ENCODE measurements at regions not wholly inside any gene's neighbourhood (a gene's known extent, or its start where the extent isn't known, plus 50 kb on each side); places are given as distances from the start of the nearest gene placed in this dataset.

- Histone ChIP-seq H3K27me3 (replicated peaks in 2 of 5; ENCODE audit: control insufficient read depth in 4 of 5, insufficient read depth in 5 of 5, low read length in 4 of 5) (peaks cover 0 to 2% (median 0%) of the 10 kb centered on the region in 5 experiments), H3K4me3 (ENCODE audit: control insufficient read depth in 1 of 7, extremely low read depth in 1 of 7, insufficient read depth in 4 of 7, low read depth in 2 of 7, low read length in 6 of 7) (no peak overlapping the region), H3K9me3 (ENCODE audit: control extremely low read depth in 1 of 5, control insufficient read depth in 4 of 5, insufficient read depth in 2 of 5, low read depth in 1 of 5, low read length in 4 of 5) (peaks cover 0 to 3% (median 0%) of the 10 kb centered on the region in 5 experiments), H3K27ac (ENCODE audit: insufficient read depth in 1 of 2, low read depth in 1 of 2, low read length in 2 of 2, poor library complexity in 1 of 2, severe bottlenecking in 2 of 2) (no peak overlapping the region), H3K36me3 (ENCODE audit: control insufficient read depth in 4 of 4, insufficient read depth in 4 of 4, low read length in 3 of 4) (no peaks in the 10 kb centered on the region), H3K4me1 (ENCODE audit: control extremely low read depth in 1 of 4, control insufficient read depth in 4 of 4, insufficient read depth in 4 of 4, low read length in 3 of 4) (no peaks in the 10 kb centered on the region)
- ChIA-PET CTCF (no interaction called here), POLR2A (no interaction called here)
- 100% methylated on average over 1 of the region's 4 CpGs for WGBS (ENCODE audit: insufficient coverage)
- DNase-seq, result no peak
These were observed 51.0 kb upstream of the SNRPB2 start for GRCh38 chr20:16678779-16679178.

DNA sequence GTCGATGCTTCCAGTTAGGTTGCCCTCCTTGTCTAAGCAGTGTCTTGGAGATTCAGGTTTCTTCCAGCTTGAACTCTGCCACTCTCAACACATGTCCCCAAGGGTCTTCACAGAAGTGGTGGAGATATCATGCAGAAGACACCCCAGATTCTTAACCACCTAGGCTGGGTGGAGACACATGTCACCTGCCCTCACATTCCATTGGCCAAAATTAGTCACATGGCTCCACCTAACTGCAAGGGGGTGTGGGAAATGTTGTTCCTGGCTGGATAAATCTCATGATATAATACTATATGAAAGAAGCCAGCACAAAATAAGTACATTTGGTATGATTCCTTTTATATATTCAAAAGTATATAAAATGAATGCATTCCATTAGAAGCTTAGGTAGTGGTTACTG is 52.9 kb upstream of the SNRPB2 start:
- Histone ChIP-seq H3K9me3 (ENCODE audit: control extremely low read depth in 1 of 5, control insufficient read depth in 4 of 5, insufficient read depth in 2 of 5, low read depth in 1 of 5, low read length in 4 of 5) (peaks cover 0 to 3% (median 0%) of the 10 kb centered on the region in 5 experiments), H3K27ac (ENCODE audit: insufficient read depth in 1 of 2, low read depth in 1 of 2, low read length in 2 of 2, poor library complexity in 1 of 2, severe bottlenecking in 2 of 2) (no peak overlapping the region), H3K36me3 (ENCODE audit: control insufficient read depth in 4 of 4, insufficient read depth in 4 of 4, low read length in 3 of 4) (no peaks in the 10 kb centered on the region), H3K4me3 (ENCODE audit: control insufficient read depth in 1 of 7, extremely low read depth in 1 of 7, insufficient read depth in 4 of 7, low read depth in 2 of 7, low read length in 6 of 7) (no peak overlapping the region), H3K4me1 (ENCODE audit: control extremely low read depth in 1 of 4, control insufficient read depth in 4 of 4, insufficient read depth in 4 of 4, low read length in 3 of 4) (no peaks in the 10 kb centered on the region), H3K27me3 (replicated peaks in 2 of 5; ENCODE audit: control insufficient read depth in 4 of 5, insufficient read depth in 5 of 5, low read length in 4 of 5) (peaks cover 0 to 2% (median 0%) of the 10 kb centered on the region in 5 experiments)
- ChIA-PET POLR2A (no interaction called here), CTCF (no interaction called here)
- DNase-seq, result no peak
- WGBS (ENCODE audit: insufficient coverage), result 57% methylated on average over 1 of the region's 1 CpG

DNA sequence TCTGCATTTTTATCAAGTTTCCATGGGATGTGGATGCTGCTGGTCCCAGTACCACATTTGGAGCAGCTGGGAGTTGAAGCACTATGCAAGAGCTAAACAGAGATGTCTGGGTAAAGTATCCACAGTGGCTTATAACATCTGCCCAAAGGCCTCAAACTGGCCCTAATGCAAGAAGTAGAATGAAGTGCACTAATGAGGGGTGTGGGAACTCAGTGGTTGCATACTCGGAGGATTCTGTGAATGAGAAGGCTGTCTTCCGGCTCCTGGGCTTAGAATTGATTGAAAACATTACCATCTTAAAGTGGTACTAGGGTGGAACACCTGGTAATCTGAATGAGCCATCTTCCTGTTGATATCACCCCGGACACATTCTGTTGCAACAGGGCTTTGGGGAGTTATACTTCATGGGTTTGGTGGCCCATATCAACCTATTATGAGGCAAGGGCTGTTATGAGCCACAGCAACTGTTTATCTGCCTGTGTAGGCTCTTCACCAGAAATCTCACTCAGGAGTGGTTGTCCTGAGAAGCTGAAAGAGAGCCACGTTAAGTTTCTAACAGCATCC is 54.7 kb upstream of the SNRPB2 start:
- DNase-seq, result no peak
- ChIA-PET CTCF (no interaction called here), POLR2A (no interaction called here)
- Histone ChIP-seq H3K36me3 (ENCODE audit: control insufficient read depth in 4 of 4, insufficient read depth in 4 of 4, low read length in 3 of 4) (no peaks in the 10 kb centered on the region), H3K9me3 (ENCODE audit: control extremely low read depth in 1 of 5, control insufficient read depth in 4 of 5, insufficient read depth in 2 of 5, low read depth in 1 of 5, low read length in 4 of 5) (peaks cover 0 to 3% (median 0%) of the 10 kb centered on the region in 5 experiments), H3K4me3 (ENCODE audit: control insufficient read depth in 1 of 7, extremely low read depth in 1 of 7, insufficient read depth in 4 of 7, low read depth in 2 of 7, low read length in 6 of 7) (no peak overlapping the region), H3K27ac (ENCODE audit: insufficient read depth in 1 of 2, low read depth in 1 of 2, low read length in 2 of 2, poor library complexity in 1 of 2, severe bottlenecking in 2 of 2) (no peak overlapping the region), H3K27me3 (replicated peaks in 2 of 5; ENCODE audit: control insufficient read depth in 4 of 5, insufficient read depth in 5 of 5, low read length in 4 of 5) (peaks cover 0 to 2% (median 0%) of the 10 kb centered on the region in 5 experiments), H3K4me1 (ENCODE audit: control extremely low read depth in 1 of 4, control insufficient read depth in 4 of 4, insufficient read depth in 4 of 4, low read length in 3 of 4) (no peaks in the 10 kb centered on the region)
- 100% methylated on average over 4 of the region's 4 CpGs for WGBS (ENCODE audit: insufficient coverage)

DNA sequence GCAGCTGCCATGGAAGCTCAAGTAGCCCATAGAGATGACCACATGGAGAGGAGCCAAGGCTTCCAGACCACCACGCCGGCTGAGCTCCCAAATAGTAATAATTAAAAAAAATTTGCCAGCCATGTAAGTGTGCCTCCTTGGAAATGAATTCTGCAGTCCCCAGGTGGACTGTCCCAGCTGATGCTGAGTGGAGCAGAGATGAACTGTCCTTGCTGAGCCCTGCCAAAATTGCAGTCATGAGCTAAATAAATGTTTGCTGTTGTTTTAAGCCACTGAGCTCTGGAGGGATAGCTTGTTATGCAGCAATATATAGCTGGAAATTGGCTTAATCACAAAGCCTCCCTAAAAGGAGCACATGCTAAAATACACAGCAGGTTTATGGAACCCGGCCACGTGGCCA is 55.6 kb upstream of the SNRPB2 start:
- Histone ChIP-seq H3K4me3 (ENCODE audit: control insufficient read depth in 1 of 7, extremely low read depth in 1 of 7, insufficient read depth in 4 of 7, low read depth in 2 of 7, low read length in 6 of 7) (no peak overlapping the region), H3K27me3 (replicated peaks in 2 of 5; ENCODE audit: control insufficient read depth in 4 of 5, insufficient read depth in 5 of 5, low read length in 4 of 5) (peaks cover 0 to 2% (median 0%) of the 10 kb centered on the region in 5 experiments), H3K4me1 (ENCODE audit: control extremely low read depth in 1 of 4, control insufficient read depth in 4 of 4, insufficient read depth in 4 of 4, low read length in 3 of 4) (no peaks in the 10 kb centered on the region), H3K27ac (ENCODE audit: insufficient read depth in 1 of 2, low read depth in 1 of 2, low read length in 2 of 2, poor library complexity in 1 of 2, severe bottlenecking in 2 of 2) (no peak overlapping the region), H3K36me3 (ENCODE audit: control insufficient read depth in 4 of 4, insufficient read depth in 4 of 4, low read length in 3 of 4) (no peaks in the 10 kb centered on the region), H3K9me3 (ENCODE audit: control extremely low read depth in 1 of 5, control insufficient read depth in 4 of 5, insufficient read depth in 2 of 5, low read depth in 1 of 5, low read length in 4 of 5) (peaks cover 0 to 6% (median 3%) of the 10 kb centered on the region in 5 experiments)
- no peak for DNase-seq
- CTCF ChIA-PET, result no interaction called here
- POLR2A ChIA-PET, result no interaction called here
- no CpG with 5 or more reads among the region's 4 CpGs for WGBS (ENCODE audit: insufficient coverage)

GRCh38 chr20:16672299-16672698 is 57.5 kb upstream of the SNRPB2 start:
- ChIA-PET POLR2A (no interaction called here), CTCF (no interaction called here)
- Histone ChIP-seq H3K36me3 (ENCODE audit: control insufficient read depth in 4 of 4, insufficient read depth in 4 of 4, low read length in 3 of 4) (no peaks in the 10 kb centered on the region), H3K4me3 (ENCODE audit: control insufficient read depth in 1 of 7, extremely low read depth in 1 of 7, insufficient read depth in 4 of 7, low read depth in 2 of 7, low read length in 6 of 7) (no peak overlapping the region), H3K27ac (ENCODE audit: insufficient read depth in 1 of 2, low read depth in 1 of 2, low read length in 2 of 2, poor library complexity in 1 of 2, severe bottlenecking in 2 of 2) (no peak overlapping the region), H3K4me1 (ENCODE audit: control extremely low read depth in 1 of 4, control insufficient read depth in 4 of 4, insufficient read depth in 4 of 4, low read length in 3 of 4) (no peaks in the 10 kb centered on the region), H3K27me3 (replicated peaks in 2 of 5; ENCODE audit: control insufficient read depth in 4 of 5, insufficient read depth in 5 of 5, low read length in 4 of 5) (no peaks in the 10 kb centered on the region), H3K9me3 (ENCODE audit: control extremely low read depth in 1 of 5, control insufficient read depth in 4 of 5, insufficient read depth in 2 of 5, low read depth in 1 of 5, low read length in 4 of 5) (peaks cover 0 to 7% (median 3%) of the 10 kb centered on the region in 5 experiments)
- 100% methylated on average over 2 of the region's 4 CpGs for WGBS (ENCODE audit: insufficient coverage)
- no peak for DNase-seq

- H3K9me3 ChIP-seq (ENCODE audit: control extremely low read depth in 1 of 5, control insufficient read depth in 4 of 5, insufficient read depth in 2 of 5, low read depth in 1 of 5, low read length in 4 of 5), result peaks cover 0 to 7% (median 3%) of the 10 kb centered on the region in 5 experiments
- no peak overlapping the region for H3K27ac ChIP-seq (ENCODE audit: insufficient read depth in 1 of 2, low read depth in 1 of 2, low read length in 2 of 2, poor library complexity in 1 of 2, severe bottlenecking in 2 of 2)
- ChIA-PET CTCF (no interaction called here), POLR2A (no interaction called here)
- no peaks in the 10 kb centered on the region for H3K27me3 ChIP-seq (replicated peaks in 2 of 5; ENCODE audit: control insufficient read depth in 4 of 5, insufficient read depth in 5 of 5, low read length in 4 of 5)
- no peak overlapping the region for H3K4me3 ChIP-seq (ENCODE audit: control insufficient read depth in 1 of 7, extremely low read depth in 1 of 7, insufficient read depth in 4 of 7, low read depth in 2 of 7, low read length in 6 of 7)
- DNase-seq, result no peak
- H3K4me1 ChIP-seq (ENCODE audit: control extremely low read depth in 1 of 4, control insufficient read depth in 4 of 4, insufficient read depth in 4 of 4, low read length in 3 of 4), result no peaks in the 10 kb centered on the region
- H3K36me3 ChIP-seq (ENCODE audit: control insufficient read depth in 4 of 4, insufficient read depth in 4 of 4, low read length in 3 of 4), result no peaks in the 10 kb centered on the region
- WGBS (ENCODE audit: insufficient coverage), result no CpG with 5 or more reads among the region's 4 CpGs
These were observed 58.1 kb upstream of the SNRPB2 start for GRCh38 chr20:16671753-16672152.

DNA sequence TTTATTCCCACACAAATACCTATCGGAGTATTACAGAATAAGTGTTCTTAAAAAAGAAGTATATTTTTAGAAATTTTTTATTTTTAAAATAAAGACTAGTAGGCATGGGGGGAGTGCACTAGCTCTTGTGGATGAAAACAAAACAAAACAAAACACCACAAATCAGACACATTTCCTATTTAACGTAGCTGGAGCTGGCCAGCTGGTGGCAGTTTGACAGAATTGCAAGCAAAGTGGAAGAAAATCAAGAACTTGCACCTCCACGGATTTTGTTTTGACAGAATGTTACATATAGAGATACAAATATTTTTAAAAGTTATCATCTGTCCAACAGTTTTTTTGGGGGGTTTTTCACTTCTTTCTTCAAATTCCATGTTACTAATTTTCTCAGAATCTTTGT is 63.6 kb upstream of the SNRPB2 start:
- H3K27me3 ChIP-seq (replicated peaks in 2 of 5; ENCODE audit: control insufficient read depth in 4 of 5, insufficient read depth in 5 of 5, low read length in 4 of 5), result no peaks in the 10 kb centered on the region
- H3K27ac ChIP-seq (ENCODE audit: insufficient read depth in 1 of 2, low read depth in 1 of 2, low read length in 2 of 2, poor library complexity in 1 of 2, severe bottlenecking in 2 of 2), result no peak overlapping the region
- H3K36me3 ChIP-seq (ENCODE audit: control insufficient read depth in 4 of 4, insufficient read depth in 4 of 4, low read length in 3 of 4), result no peaks in the 10 kb centered on the region
- H3K4me3 ChIP-seq (ENCODE audit: control insufficient read depth in 1 of 7, extremely low read depth in 1 of 7, insufficient read depth in 4 of 7, low read depth in 2 of 7, low read length in 6 of 7), result no peak overlapping the region
- H3K9me3 ChIP-seq (ENCODE audit: control extremely low read depth in 1 of 5, control insufficient read depth in 4 of 5, insufficient read depth in 2 of 5, low read depth in 1 of 5, low read length in 4 of 5), result peaks cover 0 to 7% (median 0%) of the 10 kb centered on the region in 5 experiments
- peaks cover 0 to 6% (median 0%) of the 10 kb centered on the region in 4 experiments for H3K4me1 ChIP-seq (ENCODE audit: control extremely low read depth in 1 of 4, control insufficient read depth in 4 of 4, insufficient read depth in 4 of 4, low read length in 3 of 4)
- ChIA-PET CTCF (no interaction called here), POLR2A (no interaction called here)
- no CpG with 5 or more reads among the region's 3 CpGs for WGBS (ENCODE audit: insufficient coverage)
- DNase-seq, result no peak

Measured in common myeloid progenitor, CD34-positive (primary cell).